Calu3 (cell line): ENCODE measurements at regions not wholly inside any gene's neighbourhood (a gene's known extent, or its start where the extent isn't known, plus 50 kb on each side); places are given as distances from the start of the nearest gene placed in this dataset.

Experiments
- BruUV-seq: library from RNA; stranded (reverse); fragments of 400-500 nt; replicated peaks from 2 replicates; lab custom pipeline; 2021; lab: Mats Ljungman, UMichigan
- CTCF ChIA-PET: fragments of 300-600 bp; sonication (Branson Sonifier 250); formaldehyde crosslinking; loops from one replicate; lab custom pipeline; 2022; ENCODE audit warnings: antibody characterized with exemption; lab: Charles Lee
- DNase-seq: peaks from one replicate; pipeline ENCODE4 v3.0.0; 2022
- H3K27ac Mint-ChIP-seq: one replicate; pipeline ENCODE4 v1.8.0; 2022; ENCODE audit warnings: mixed read lengths; ENCODE audit not compliant: unreplicated experiment
- H3K27me3 Mint-ChIP-seq: one replicate; pipeline ENCODE4 v1.8.0; 2022; ENCODE audit warnings: mixed read lengths; ENCODE audit not compliant: unreplicated experiment
- H3K36me3 Mint-ChIP-seq: one replicate; pipeline ENCODE4 v1.8.0; 2022; ENCODE audit warnings: mild to moderate bottlenecking, moderate library complexity, mixed read lengths; ENCODE audit not compliant: insufficient read depth, unreplicated experiment
- H3K4me1 Mint-ChIP-seq: one replicate; pipeline ENCODE4 v1.8.0; 2022; ENCODE audit warnings: mild to moderate bottlenecking, low read depth, mixed read lengths; ENCODE audit not compliant: unreplicated experiment
- H3K4me3 Mint-ChIP-seq: one replicate; pipeline ENCODE4 v1.8.0; 2022; ENCODE audit warnings: mild to moderate bottlenecking, low read depth, moderate library complexity, mixed read lengths; ENCODE audit not compliant: unreplicated experiment
- H3K9me3 Mint-ChIP-seq: one replicate; pipeline ENCODE4 v1.8.0; 2022; ENCODE audit warnings: low read depth, mixed read lengths; ENCODE audit not compliant: unreplicated experiment
- CTCF ChIP-seq: fragments of 200-600 bp; IDR thresholded peaks from one replicate; pipeline ENCODE4 v1.8.0; 2022; ENCODE audit warnings: antibody characterized with exemption; ENCODE audit not compliant: unreplicated experiment
- intact Hi-C: fragments of 100-400 bp; cut with micrococcal nuclease; formaldehyde crosslinking; loops from one replicate; pipeline ENCODE4 v1.10.0; 2022; ENCODE audit not compliant: unreplicated experiment

GRCh38 chr4:175374459-175374858 lies 437.6 kb downstream of the GPM6A start:
- Mint-ChIP-seq H3K27me3 (no peaks in the 10 kb centered on the region), H3K36me3 (no peaks in the 10 kb centered on the region), H3K9me3 (no peaks in the 10 kb centered on the region), H3K27ac (no peak overlapping the region), H3K4me1 (no peaks in the 10 kb centered on the region), H3K4me3 (no peak overlapping the region)
- intact Hi-C loops: loop anchor here (5.0 to 10.0 kb wide), 2 partner anchors 43 to 160 kb away; no protein-coding TSS in a partner anchor
- CTCF ChIA-PET: no interaction called here
- no peak for DNase-seq
- TF ChIP-seq CTCF: no peak
- no TSS peak for BruUV-seq

- CTCF ChIA-PET: no interaction called here
- Mint-ChIP-seq H3K36me3 (peaks cover 6% of the 10 kb centered on the region), H3K27me3 (no peaks in the 10 kb centered on the region), H3K27ac (no peak overlapping the region), H3K4me1 (peaks cover 9% of the 10 kb centered on the region), H3K4me3 (no peak overlapping the region), H3K9me3 (no peaks in the 10 kb centered on the region)
- intact Hi-C loops: loop anchor here (10.0 kb wide), 1 partner anchor 158 kb away; no protein-coding TSS in a partner anchor
- no peak for TF ChIP-seq CTCF
- no TSS peak for BruUV-seq
- no peak for DNase-seq
Measured at GRCh38 chr4:175376287-175376977, 435.6 kb downstream of the GPM6A start.

- H3K27ac Mint-ChIP-seq: no peak overlapping the region
- peaks cover 10% of the 10 kb centered on the region for H3K4me1 Mint-ChIP-seq
- H3K27me3 Mint-ChIP-seq: no peaks in the 10 kb centered on the region
- CTCF ChIA-PET: no interaction called here
- no peak for TF ChIP-seq CTCF
- no peak for DNase-seq
- intact Hi-C loops: loop anchor here (10.0 kb wide), 1 partner anchor 158 kb away; no protein-coding TSS in a partner anchor
- H3K9me3 Mint-ChIP-seq: no peaks in the 10 kb centered on the region
- H3K36me3 Mint-ChIP-seq: peaks cover 6% of the 10 kb centered on the region
- no peak overlapping the region for H3K4me3 Mint-ChIP-seq
- no TSS peak for BruUV-seq
Measured at GRCh38 chr4:175377203-175377602, 434.9 kb downstream of the GPM6A start.

GRCh38 chr4:175378372-175378771 lies 433.7 kb downstream of the GPM6A start:
- Mint-ChIP-seq H3K4me1 (peaks cover 10% of the 10 kb centered on the region), H3K27ac (no peak overlapping the region), H3K36me3 (peaks cover 6% of the 10 kb centered on the region), H3K27me3 (no peaks in the 10 kb centered on the region), H3K9me3 (no peaks in the 10 kb centered on the region), H3K4me3 (no peak overlapping the region)
- DNase-seq: no peak
- BruUV-seq: no TSS peak
- intact Hi-C loops: loop anchor here (10.0 kb wide), 1 partner anchor 156 kb away; no protein-coding TSS in a partner anchor
- TF ChIP-seq CTCF: no peak
- CTCF ChIA-PET: no interaction called here
